NCI-H446 treated with DMSO at 0.1 percent for 48 hours (cell line): ENCODE measurements at regions not wholly inside any gene's neighbourhood (a gene's known extent, or its start where the extent isn't known, plus 50 kb on each side); places are given as distances from the start of the nearest gene placed in this dataset.

ENCODE experiments used
- DNase-seq: peaks from one replicate; lab custom pipeline; 2025; lab: John Stamatoyannopoulos, UW

DNA sequence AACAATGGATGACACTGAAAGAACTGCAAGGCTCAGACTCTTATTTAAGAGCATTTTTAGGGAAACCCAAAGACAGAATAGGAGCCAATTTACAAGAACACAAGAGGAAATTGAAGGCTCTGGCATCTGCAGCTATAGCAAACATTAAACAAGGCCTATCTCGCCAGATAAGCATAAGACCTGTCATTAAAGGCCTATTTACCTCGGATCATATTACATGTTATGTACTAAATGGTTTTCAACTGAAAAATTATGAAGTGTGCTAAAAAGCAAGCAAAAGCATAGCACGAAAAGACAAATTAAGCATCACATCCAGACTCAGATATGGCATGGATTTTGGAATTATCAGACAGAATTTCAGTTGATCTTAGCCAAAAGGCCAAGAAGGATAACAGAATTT is 617.1 kb downstream of the SQOR start:
- no peak for DNase-seq

DNA sequence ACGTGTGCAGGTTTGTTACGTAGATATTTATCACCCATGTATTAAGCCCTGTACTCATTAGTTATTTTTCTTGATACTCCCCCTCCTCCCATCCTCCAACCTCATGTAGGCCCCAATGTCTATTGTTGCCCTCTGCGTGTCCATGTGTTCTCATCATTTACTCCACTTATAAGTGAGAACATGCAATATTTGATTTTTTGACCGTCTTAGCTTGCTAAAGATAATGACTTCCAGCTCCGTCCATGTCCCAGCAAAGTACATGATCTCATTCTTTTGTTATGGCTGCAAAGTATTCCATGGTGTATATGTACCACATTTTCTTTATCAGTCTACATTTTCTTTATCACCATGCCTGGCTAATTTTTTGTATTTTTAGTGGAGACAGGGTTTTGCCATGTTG is 623.2 kb downstream of the SQOR start:
- no peak for DNase-seq

DNA sequence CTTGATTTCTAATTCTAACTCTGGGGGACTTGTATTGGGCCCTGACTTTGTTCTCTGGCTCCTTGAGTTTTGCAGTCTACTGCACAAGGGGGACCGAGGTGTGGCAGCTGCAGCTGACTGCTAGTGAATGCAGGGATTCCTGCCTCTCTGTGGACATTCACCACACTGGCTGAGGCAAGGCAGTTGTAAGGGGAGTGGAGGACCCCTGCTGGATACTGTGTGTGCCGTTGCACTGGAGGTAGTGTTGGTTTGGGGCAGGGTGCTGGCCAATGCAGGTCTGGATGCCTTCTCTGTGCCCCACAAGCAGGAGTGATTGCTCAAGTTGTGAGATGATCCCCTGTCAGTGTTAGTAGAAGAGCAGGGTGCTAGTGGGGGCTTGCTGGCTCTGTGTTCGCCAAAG is 626.1 kb downstream of the SQOR start:
- DNase-seq = no peak

- DNase-seq = no peak
These were observed 631.0 kb downstream of the SQOR start for GRCh38 chr15:46265664-46266347.

DNA sequence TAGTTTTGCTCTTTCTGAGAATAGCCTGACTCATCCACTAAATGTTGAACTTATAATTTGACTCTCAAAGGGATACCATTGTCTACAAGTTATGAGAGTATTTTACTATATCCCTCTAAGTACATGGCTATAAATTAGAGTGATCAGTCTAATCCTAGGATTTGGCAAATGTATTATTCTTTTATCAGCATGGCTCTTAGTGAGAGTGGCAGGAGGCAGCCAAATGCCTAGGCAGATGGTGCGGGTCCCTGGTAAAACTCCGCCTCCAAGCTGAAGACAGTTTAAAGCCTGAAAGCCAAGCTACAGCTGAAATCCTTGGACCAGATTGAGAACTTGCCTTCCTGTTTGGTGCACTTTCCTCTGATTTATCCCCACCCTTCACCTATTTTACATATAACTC is 631.8 kb downstream of the SQOR start:
- DNase-seq = peak; percentile 10

DNA sequence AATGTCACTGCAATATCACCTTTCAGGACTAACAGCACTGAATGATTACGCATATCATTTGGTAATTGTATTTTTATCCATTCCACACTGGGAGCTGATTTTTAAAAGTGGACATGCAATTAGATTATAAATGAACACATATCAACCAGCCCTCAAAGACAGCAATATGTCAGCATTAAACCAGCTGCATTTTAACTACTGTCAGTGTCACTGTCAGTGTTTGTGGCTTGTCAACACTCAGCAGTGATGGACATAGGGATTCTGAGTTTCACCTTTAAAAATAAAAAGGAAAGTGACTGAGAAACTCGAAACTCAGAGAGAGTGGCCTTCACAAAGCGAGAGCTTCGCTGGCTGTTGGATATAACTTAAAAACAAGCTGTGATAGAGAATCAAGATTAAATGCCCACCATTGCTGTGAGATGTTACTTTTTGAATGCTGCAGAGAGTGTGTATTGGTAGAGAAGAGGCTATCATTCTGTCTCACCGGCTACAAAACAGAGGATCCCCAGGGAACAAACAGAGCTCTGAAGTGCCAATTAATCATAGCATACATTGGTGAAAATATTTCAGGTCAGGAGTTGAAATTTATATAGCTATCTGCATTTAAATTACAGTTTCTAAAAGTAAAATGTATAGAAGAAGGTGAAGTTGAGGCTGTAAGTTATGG is 635.8 kb downstream of the SQOR start:
- no peak for DNase-seq

- DNase-seq = no peak
These were observed 640.9 kb downstream of the SQOR start for GRCh38 chr15:46275701-46276100.

- no peak for DNase-seq
These were observed 642.6 kb downstream of the SQOR start for GRCh38 chr15:46277451-46277850.

GRCh38 chr15:46278062-46278461 is 643.2 kb downstream of the SQOR start:
- no peak for DNase-seq

- peak; percentile 2 for DNase-seq
These were observed 643.8 kb downstream of the SQOR start for GRCh38 chr15:46278486-46279090.

- DNase-seq = no peak
These were observed 646.1 kb downstream of the SQOR start for GRCh38 chr15:46280762-46281542.

DNA sequence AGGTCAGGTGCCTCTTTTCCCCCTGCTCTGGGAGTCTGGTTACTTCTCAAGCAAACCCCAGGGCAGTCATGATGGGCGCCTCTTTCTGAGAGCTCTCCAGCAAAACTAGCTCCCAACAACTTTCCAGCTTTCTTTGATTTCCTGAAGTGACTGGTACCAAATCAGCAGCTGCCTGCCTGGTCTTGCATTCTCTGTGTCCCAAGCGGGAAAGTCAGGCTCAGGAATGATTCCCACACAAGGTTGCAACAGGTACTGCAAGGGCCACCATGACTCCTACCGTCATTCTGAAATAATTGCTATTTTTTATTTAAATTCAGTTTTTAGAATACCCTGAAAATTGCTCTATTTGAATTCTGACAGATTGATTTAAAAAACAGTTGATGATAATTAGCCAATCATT is 658.7 kb downstream of the SQOR start:
- no peak for DNase-seq

DNA sequence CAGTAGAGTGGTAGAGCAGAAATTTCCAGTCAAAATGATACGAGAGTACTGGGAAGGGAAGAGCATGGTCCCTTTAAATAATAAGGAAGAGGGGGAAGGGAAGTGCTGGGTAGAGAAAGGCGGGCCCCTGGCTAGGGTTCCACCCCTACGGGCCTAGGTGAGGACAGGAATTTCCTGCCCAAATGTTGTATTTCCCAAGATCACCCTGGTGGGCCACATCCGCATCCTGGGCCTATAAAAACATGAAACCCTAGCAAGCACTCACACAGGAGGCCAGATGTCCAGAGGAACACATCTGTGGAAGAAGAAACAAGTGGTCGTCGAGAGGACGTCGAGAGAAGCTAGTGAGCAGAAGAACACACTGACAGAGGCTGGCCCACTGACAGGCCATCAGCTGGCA is 661.2 kb downstream of the SQOR start:
- no peak for DNase-seq

DNA sequence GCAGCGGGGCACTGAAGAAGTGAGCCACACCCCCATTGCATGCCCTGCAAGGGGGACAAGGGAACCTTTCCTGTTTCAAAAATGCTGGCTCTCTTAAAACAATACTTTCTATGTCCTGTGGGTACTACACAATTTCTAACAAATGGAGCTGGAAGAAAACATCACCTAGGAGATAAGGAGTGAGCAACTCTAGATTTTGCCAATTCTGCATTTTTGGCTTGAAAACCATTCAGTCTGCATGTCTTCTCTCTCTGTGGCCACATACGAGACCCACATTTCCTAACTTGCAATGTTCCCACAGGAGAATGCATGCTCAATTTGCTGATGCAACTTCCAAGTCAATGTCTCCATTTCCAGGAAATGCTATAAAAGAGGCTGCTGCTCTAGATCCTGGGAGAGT is 662.0 kb downstream of the SQOR start:
- no peak for DNase-seq

DNA sequence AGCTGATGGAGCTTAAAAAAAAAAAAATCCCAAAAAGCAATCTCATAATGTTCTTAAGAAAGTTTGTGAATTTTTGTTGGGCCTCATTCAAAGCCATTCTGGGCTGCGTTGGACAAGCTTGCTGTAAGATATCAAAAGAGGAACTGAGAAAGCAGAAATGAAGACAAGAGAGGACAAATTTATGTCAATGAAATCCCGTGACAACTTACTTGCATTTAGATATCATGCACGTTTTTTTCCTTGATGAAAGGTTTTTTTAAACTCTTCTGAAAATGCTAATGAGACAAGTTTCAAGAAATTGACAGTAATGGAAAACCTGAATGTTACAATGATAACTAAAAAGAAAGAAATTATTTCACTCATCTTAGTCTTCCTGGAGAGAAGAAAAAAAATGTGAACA is 662.9 kb downstream of the SQOR start:
- DNase-seq = no peak

GRCh38 chr15:46300716-46301115 is 665.9 kb downstream of the SQOR start:
- no peak for DNase-seq

DNA sequence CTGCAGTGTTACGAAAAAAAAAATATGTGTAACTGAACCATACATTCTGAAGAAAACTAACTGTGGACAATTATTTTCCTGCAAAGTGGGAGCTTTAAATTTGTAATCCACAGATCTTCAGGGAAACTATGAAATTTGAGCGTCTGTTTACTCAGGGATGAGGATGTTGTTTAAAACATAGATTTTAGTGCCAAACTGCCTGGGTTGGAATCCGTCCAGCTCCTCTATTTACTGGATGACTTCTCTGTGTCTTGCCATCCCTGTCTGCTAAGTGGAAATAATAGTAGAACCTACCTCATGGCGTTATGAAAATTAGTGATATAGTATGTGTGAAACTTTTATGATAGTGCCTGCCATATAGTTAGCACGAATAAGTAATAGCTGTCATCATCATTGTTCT is 666.5 kb downstream of the SQOR start:
- no peak for DNase-seq

DNA sequence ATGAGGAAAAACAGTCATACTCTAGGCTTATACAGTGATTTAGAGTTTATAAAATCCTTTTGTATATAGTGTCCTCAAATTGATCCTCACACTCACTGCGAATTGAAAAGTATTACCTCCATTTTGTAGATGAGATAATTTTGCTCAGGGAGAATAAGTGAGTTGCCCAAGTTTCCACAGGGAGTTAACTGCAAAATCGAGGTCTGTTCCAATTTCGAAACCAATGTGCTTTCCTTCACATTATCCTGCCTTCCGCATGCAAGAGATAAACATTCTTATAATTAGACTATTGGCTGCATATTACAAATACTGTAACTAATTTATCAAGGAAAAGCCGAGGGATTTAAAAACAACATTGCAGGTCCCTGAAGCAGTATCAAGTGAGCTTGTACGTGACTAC is 667.0 kb downstream of the SQOR start:
- DNase-seq = no peak

- no peak for DNase-seq
These were observed 669.5 kb downstream of the SQOR start for GRCh38 chr15:46304321-46304720.

- DNase-seq = no peak
These were observed 672.9 kb downstream of the SQOR start for GRCh38 chr15:46307746-46308145.

- DNase-seq = no peak
These were observed 675.1 kb downstream of the SQOR start for GRCh38 chr15:46309914-46310313.

DNA sequence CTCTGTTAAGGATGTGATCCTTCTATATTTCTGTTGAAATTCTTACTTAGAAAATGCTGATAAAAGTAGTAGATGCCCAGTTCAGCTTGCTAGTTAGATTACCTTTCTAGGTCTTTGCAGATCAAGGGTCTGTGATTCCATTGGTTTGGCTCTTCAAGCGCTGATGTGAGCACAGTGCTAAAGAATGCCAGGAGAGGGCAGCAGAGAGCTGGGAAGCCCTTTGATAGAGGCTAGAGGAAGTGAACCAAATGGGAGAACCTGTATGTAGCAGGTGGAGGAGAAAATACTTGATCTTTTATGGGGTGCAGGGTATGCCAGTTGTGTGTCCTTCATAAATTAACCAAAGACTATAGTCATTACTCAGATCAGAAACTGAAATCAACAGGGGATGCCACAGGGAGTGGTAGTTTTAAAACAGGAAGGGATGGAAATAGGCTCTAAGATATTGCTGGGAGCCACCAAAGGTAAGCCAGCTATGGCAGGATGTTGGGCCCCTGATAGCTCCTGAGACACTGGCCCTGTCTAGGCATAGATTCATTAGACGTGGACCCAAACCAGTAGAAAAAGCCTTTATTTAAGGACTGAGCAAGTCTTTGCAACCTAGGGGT is 677.4 kb downstream of the SQOR start:
- DNase-seq = no peak
